Astrocyte (in vitro differentiated cells and primary cell): ENCODE measurements at regions not wholly inside any gene's neighbourhood (a gene's known extent, or its start where the extent isn't known, plus 50 kb on each side); places are given as distances from the start of the nearest gene placed in this dataset.
"Not testable (repeated sequence)": the region's sequence is repeated elsewhere in the genome, so short reads cannot be mapped to it uniquely, and the experiment has no call there.

Experiments used
- EZH2 ChIP-seq: IDR thresholded peaks from 2 replicates; pipeline ENCODE4 v1.6.1; 2012; ENCODE audit warnings: mild to moderate bottlenecking, low read length, inconsistent platforms; ENCODE audit not compliant: insufficient read depth
- TF ChIP-seq, protein P1 (sequence below): IDR thresholded peaks from 2 replicates; pipeline ENCODE4 v1.5.1; 2011; ENCODE audit warnings: low read depth, mild to moderate bottlenecking, inconsistent platforms, low read length, moderate library complexity; ENCODE audit not compliant: insufficient read depth

DNA sequence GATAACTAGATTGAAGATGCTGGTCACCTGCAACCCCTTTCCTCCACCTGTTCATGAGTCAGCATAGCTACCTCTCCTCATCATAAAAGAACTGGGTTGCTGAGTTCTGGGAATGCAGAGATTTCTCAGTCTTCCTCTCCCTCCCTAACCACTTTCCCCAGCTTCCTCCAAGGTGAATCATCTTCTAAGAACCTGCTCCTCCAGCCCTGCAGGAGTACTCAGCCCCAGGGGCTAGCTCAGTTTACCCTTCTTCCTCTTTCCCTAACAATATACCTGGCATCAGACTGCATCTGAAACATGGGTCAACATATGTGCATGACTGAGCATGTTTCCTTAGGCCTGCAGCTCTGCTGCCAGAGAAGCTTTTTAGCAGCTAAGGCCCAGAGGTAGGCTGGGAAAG is 1157.5 kb upstream of the SEL1L start:
- TF ChIP-seq, protein P1, sequence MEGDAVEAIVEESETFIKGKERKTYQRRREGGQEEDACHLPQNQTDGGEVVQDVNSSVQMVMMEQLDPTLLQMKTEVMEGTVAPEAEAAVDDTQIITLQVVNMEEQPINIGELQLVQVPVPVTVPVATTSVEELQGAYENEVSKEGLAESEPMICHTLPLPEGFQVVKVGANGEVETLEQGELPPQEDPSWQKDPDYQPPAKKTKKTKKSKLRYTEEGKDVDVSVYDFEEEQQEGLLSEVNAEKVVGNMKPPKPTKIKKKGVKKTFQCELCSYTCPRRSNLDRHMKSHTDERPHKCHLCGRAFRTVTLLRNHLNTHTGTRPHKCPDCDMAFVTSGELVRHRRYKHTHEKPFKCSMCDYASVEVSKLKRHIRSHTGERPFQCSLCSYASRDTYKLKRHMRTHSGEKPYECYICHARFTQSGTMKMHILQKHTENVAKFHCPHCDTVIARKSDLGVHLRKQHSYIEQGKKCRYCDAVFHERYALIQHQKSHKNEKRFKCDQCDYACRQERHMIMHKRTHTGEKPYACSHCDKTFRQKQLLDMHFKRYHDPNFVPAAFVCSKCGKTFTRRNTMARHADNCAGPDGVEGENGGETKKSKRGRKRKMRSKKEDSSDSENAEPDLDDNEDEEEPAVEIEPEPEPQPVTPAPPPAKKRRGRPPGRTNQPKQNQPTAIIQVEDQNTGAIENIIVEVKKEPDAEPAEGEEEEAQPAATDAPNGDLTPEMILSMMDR = not testable (repeated sequence)
- TF ChIP-seq EZH2 = not testable (repeated sequence)
